B cell (primary cell): ENCODE measurements at regions not wholly inside any gene's neighbourhood (a gene's known extent, or its start where the extent isn't known, plus 50 kb on each side); places are given as distances from the start of the nearest gene placed in this dataset.

Experiments used
- EZH2 ChIP-seq: IDR thresholded peaks from 2 replicates; pipeline ENCODE4 v1.6.1; 2012; ENCODE audit warnings: borderline replicate concordance, low read depth, mild to moderate bottlenecking, moderate library complexity, low read length; ENCODE audit not compliant: insufficient read depth, poor library complexity, severe bottlenecking
- TF ChIP-seq, protein P1 (sequence below): fragments of 200-600 bp; IDR thresholded peaks from one replicate; pipeline ENCODE4 v1.8.0; 2022; ENCODE audit warnings: antibody characterized with exemption, mild to moderate bottlenecking

DNA sequence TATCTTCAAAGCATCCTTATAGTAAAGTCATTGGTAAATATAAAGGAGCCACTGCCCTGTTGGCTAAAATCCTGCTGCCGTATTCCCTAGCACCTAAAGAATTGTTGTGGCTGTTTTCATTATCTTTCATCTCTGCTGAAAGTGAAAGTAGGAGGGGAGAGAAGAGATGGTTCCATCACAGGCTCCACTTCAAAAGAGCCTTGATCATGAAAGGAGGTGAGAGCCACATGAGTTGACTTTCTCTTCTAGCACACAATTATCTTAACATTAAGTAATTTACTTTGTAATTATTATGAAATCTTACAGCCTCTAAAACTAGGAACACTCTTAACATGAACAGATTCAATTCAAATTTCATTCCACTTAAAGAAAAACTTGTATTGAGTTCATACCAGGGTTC is 1050.9 kb upstream of the LRRTM1 start:
- TF ChIP-seq, protein P1, sequence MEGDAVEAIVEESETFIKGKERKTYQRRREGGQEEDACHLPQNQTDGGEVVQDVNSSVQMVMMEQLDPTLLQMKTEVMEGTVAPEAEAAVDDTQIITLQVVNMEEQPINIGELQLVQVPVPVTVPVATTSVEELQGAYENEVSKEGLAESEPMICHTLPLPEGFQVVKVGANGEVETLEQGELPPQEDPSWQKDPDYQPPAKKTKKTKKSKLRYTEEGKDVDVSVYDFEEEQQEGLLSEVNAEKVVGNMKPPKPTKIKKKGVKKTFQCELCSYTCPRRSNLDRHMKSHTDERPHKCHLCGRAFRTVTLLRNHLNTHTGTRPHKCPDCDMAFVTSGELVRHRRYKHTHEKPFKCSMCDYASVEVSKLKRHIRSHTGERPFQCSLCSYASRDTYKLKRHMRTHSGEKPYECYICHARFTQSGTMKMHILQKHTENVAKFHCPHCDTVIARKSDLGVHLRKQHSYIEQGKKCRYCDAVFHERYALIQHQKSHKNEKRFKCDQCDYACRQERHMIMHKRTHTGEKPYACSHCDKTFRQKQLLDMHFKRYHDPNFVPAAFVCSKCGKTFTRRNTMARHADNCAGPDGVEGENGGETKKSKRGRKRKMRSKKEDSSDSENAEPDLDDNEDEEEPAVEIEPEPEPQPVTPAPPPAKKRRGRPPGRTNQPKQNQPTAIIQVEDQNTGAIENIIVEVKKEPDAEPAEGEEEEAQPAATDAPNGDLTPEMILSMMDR = no peak
- TF ChIP-seq EZH2 = no peak
